K562 (cell line): ENCODE measurements at regions not wholly inside any gene's neighbourhood (a gene's known extent, or its start where the extent isn't known, plus 50 kb on each side); places are given as distances from the start of the nearest gene placed in this dataset.

Experiments used
- ATAC-seq: fragments of 200-7000 bp; cut with Tn5 transposase; 3 replicates; pipeline ENCODE4 v1.9.1; 2020; ENCODE audit warnings: moderate library complexity
- BruUV-seq: library from RNA; stranded (reverse); fragments of 400-500 nt; replicated peaks from 2 replicates; lab custom pipeline; 2021; lab: Mats Ljungman, UMichigan
- CTCF ChIA-PET: fragments of 300-600 bp; formaldehyde crosslinking; extraction: SDS; loops from one replicate; lab custom pipeline; 2021; ENCODE audit warnings: low intra/inter-chr PET ratio; lab: Yijun Ruan, JAX
- POLR2A ChIA-PET: fragments of 300-600, 350-650 bp; sonication (Branson Sonifier 250); formaldehyde crosslinking; extraction: SDS; loops from one replicate; lab custom pipeline; 2021; ENCODE audit warnings: antibody characterized with exemption, inconsistent platforms; lab: Yijun Ruan, JAX
- DNase-seq, 4 experiments: peaks; one replicate each; pipeline versions ENCODE4 v3.0.0 to v3.0.0-alpha.2; 2011 to 2018; ENCODE audit warnings: low spot score in 3 of 4, mixed read lengths in 3 of 4; ENCODE audit errors: extremely low read depth in 1 of 4
- FAIRE-seq: peaks from 2 replicates; lab custom pipeline; 2011; peaks lifted over from hg19 to GRCh38; lab: Jason Lieb, UNC
- H2AFZ ChIP-seq: 2 replicates; pipeline ENCODE4 v1.6.0; 2011; ENCODE audit warnings: low read depth, low read length, control low read depth, inconsistent platforms
- H3K27ac ChIP-seq: fragments of 200-600 bp; 3 replicates; pipeline ENCODE4 v1.8.0; 2011; ENCODE audit warnings: low read depth, mild to moderate bottlenecking, control low read depth, inconsistent platforms, low read length, moderate library complexity, mixed read lengths; ENCODE audit errors: extremely low read depth
- H3K27me3 ChIP-seq, 2 experiments: fragments of 300-600 bp in 1 of 2; 2 replicates in 1 of 2; 3 replicates in 1 of 2; pipeline versions ENCODE4 v1.6.0 to v1.8.0; 2011; ENCODE audit warnings: inconsistent platforms in 2 of 2, low read length in 2 of 2, mild to moderate bottlenecking in 1 of 2, mixed read lengths in 1 of 2, moderate library complexity in 1 of 2; ENCODE audit not compliant: control insufficient read depth in 2 of 2, insufficient read depth in 2 of 2
- H3K36me3 ChIP-seq: fragments of 300-600 bp; 3 replicates; pipeline ENCODE4 v1.8.0; 2011; ENCODE audit warnings: mild to moderate bottlenecking, low read length, inconsistent platforms; ENCODE audit not compliant: control insufficient read depth, insufficient read depth
- H3K4me1 ChIP-seq, 2 experiments: fragments of 200-600 bp in 1 of 2; replicated peaks in 1 of 2; 2 replicates in 1 of 2; 3 replicates in 1 of 2; pipeline versions ENCODE4 v1.5.1 to v1.8.0; 2011; ENCODE audit warnings: inconsistent platforms in 2 of 2, low read length in 2 of 2, mild to moderate bottlenecking in 1 of 2, mixed read lengths in 1 of 2, moderate library complexity in 1 of 2; ENCODE audit not compliant: control insufficient read depth in 2 of 2, insufficient read depth in 2 of 2
- H3K4me2 ChIP-seq: 2 replicates; pipeline ENCODE4 v1.6.1; 2011; ENCODE audit warnings: low read length, control low read depth, inconsistent platforms, mixed read lengths; ENCODE audit not compliant: insufficient read depth
- H3K4me3 ChIP-seq: fragments of 200-600 bp; sonication (generic), shearing (Covaris generic); 2 replicates; pipeline ENCODE4 v1.5.1; 2016; ENCODE audit warnings: control low read depth, inconsistent platforms
- H3K79me2 ChIP-seq: fragments of 200-600 bp; 3 replicates; pipeline ENCODE4 v1.8.0; 2011; ENCODE audit warnings: low read length, inconsistent platforms; ENCODE audit not compliant: control insufficient read depth, insufficient read depth
- H3K9ac ChIP-seq, 2 experiments: 2 replicates each; pipeline versions ENCODE4 v1.6.0 to v1.6.1; 2011; ENCODE audit warnings: low read depth in 2 of 2, low read length in 2 of 2, control low read depth in 1 of 2, inconsistent platforms in 1 of 2, mild to moderate bottlenecking in 1 of 2, mixed read lengths in 1 of 2; ENCODE audit not compliant: insufficient read depth in 1 of 2
- H3K9me1 ChIP-seq: one replicate; pipeline ENCODE4 v1.6.0; 2011; ENCODE audit warnings: inconsistent platforms, mild to moderate bottlenecking, low read length, moderate library complexity; ENCODE audit not compliant: control insufficient read depth, insufficient read depth
- H3K9me3 ChIP-seq: replicated peaks from 2 replicates; pipeline ENCODE4 v1.5.1; 2011; ENCODE audit warnings: low read depth, low read length, inconsistent platforms; ENCODE audit not compliant: control insufficient read depth, insufficient read depth
- H4K20me1 ChIP-seq: replicated peaks from 2 replicates; pipeline ENCODE4 v1.6.1; 2011; ENCODE audit warnings: low read length, inconsistent platforms, mixed read lengths; ENCODE audit not compliant: control insufficient read depth, insufficient read depth
- ATF1 ChIP-seq, 2 experiments: fragments of 450-650 bp in 1 of 2; IDR thresholded peaks; 2 replicates each; pipeline ENCODE4 v1.6.1; 2016; ENCODE audit warnings: missing compliant biosample characterization in 1 of 2, missing genetic modification characterization in 1 of 2
- EP300 ChIP-seq: IDR thresholded peaks from 2 replicates; pipeline ENCODE4 v1.6.1; 2012; ENCODE audit warnings: low read length, improper control_type of control experiment
- NFE2 ChIP-seq: IDR thresholded peaks from 2 replicates; pipeline ENCODE4 v1.6.1; 2014; ENCODE audit warnings: antibody characterized with exemption, low read depth
- NR1H2 ChIP-seq: sonication (generic); formaldehyde crosslinking; IDR thresholded peaks from 2 replicates; pipeline ENCODE4 v1.4.0; 2020; ENCODE audit warnings: mild to moderate bottlenecking, missing genetic modification reagents
- NR2F6 ChIP-seq: fragments of 450-650 bp; formaldehyde crosslinking; IDR thresholded peaks from 2 replicates; pipeline ENCODE4 v1.4.0; 2020; ENCODE audit warnings: mild to moderate bottlenecking
- RB1 ChIP-seq: fragments of 450-650 bp; IDR thresholded peaks from 2 replicates; pipeline ENCODE4 v1.6.1; 2017; ENCODE audit warnings: low read depth, mild to moderate bottlenecking
- TFAM ChIP-seq: fragments of 250-450 bp; sonication (Bioruptor Pico); conservative IDR thresholded peaks from 2 replicates; pipeline ENCODE4 v1.5.0; 2021; ENCODE audit warnings: mild to moderate bottlenecking, moderate library complexity
- WGBS: fragments of 100-300 bp; shearing (Covaris generic); methylation state at CpG from one replicate; pipeline ENCODE4 v1.1.6; 2016; ENCODE audit warnings: low coverage, mixed read lengths; ENCODE audit not compliant: insufficient coverage; ENCODE audit errors: missing lambda C conversion rate; 5-methylcytosine and 5-hydroxymethylcytosine counted together
- in situ Hi-C: fragments of 300-500 bp; cut with MboI; formaldehyde crosslinking; loops from 4 replicates; pipeline ENCODE4 v1.15.0; 2018; ENCODE audit warnings: inconsistent platforms, mixed read lengths
- intact Hi-C: fragments of 100-400 bp; cut with micrococcal nuclease; formaldehyde crosslinking; loops from 2 replicates; pipeline ENCODE4 v1.14.2; 2022
- TF ChIP-seq, protein P1 (sequence below): fragments of 250-450 bp; sonication (Bioruptor Pico); IDR thresholded peaks from 2 replicates; pipeline ENCODE4 v1.5.0; 2021
- TF ChIP-seq, protein P2 (sequence below): sonication (generic); formaldehyde crosslinking; IDR thresholded peaks from 2 replicates; pipeline ENCODE4 v1.8.0; 2022; ENCODE audit warnings: mild to moderate bottlenecking, missing genetic modification reagents
- TF ChIP-seq, protein P3 (sequence below): fragments of 450-650 bp; IDR thresholded peaks from 2 replicates; pipeline ENCODE4 v1.6.1; 2016; ENCODE audit warnings: low read depth
- TF ChIP-seq, protein P4 (sequence below): sonication (generic); formaldehyde crosslinking; IDR thresholded peaks from 2 replicates; pipeline ENCODE4 v1.8.0; 2022; ENCODE audit warnings: mild to moderate bottlenecking, low read depth, missing genetic modification reagents

DNA sequence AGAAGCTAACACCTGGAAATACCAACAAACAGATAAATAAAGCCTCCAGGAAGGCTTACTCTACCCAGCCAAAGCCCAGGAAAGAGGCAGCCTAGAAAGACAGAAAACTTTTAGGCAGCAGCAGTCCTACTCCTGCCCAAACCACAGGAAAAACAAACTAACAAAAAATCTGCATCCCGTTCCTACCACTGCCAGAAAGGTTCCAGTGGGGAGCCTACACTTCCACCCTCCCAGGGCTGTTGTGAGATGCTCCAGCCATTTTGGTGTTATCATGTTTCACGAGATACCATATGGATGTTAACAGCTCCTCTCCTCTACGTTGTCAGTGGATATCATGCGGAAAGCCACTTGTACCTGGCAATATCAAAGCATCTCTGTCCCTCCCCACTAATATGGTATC is 135.9 kb upstream of the ADRA1D start (continued):
- TF ChIP-seq, protein P1, sequence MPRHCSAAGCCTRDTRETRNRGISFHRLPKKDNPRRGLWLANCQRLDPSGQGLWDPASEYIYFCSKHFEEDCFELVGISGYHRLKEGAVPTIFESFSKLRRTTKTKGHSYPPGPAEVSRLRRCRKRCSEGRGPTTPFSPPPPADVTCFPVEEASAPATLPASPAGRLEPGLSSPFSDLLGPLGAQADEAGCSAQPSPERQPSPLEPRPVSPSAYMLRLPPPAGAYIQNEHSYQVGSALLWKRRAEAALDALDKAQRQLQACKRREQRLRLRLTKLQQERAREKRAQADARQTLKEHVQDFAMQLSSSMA = no peak
- no peak for TF ChIP-seq NR2F6

DNA sequence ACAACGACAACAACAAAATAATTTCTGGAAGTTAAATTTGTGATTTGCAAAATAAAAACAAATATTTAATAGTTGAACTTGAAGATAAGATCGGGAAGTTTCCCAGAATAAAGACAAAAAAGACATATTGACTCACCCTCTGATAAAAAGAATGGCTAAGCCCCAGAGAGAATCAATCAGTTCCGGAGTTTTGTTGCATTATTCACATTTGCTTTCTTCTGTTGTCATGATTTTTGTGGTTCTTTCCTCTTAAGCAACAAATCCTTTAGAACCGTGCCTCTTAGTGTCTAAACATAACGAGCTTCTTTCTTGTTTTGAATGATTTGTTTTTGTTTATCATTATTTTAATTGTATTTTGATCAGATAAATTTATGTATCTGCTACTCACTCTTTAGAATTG is 134.9 kb upstream of the ADRA1D start:
- no TSS peak for BruUV-seq
- H2AFZ ChIP-seq = no peak overlapping the region
- H3K9me3 ChIP-seq = no peaks in the 10 kb centered on the region
- H3K9me1 ChIP-seq = no peaks in the 10 kb centered on the region
- POLR2A ChIA-PET = no interaction called here
- DNase-seq = no peak
- H3K4me3 ChIP-seq = no peak overlapping the region
- no peak overlapping the region for H3K9ac ChIP-seq
- in situ Hi-C loops = no loop called here
- no peaks in the 10 kb centered on the region for H3K79me2 ChIP-seq
- 0% methylated on average over 5 of the region's 5 CpGs for WGBS
- no peak for ATAC-seq
- no peaks in the 10 kb centered on the region for H4K20me1 ChIP-seq
- no peaks in the 10 kb centered on the region for H3K4me1 ChIP-seq
- H3K36me3 ChIP-seq = no peaks in the 10 kb centered on the region
- CTCF ChIA-PET = no interaction called here
- H3K27ac ChIP-seq = no peak overlapping the region
- peaks cover 0 to 4% of the 10 kb centered on the region in 2 experiments; a peak in 1 of 5 replicates for H3K27me3 ChIP-seq
- intact Hi-C loops = no loop called here
- FAIRE-seq = no peak
- H3K4me2 ChIP-seq = no peak overlapping the region
- TF ChIP-seq, protein P2, sequence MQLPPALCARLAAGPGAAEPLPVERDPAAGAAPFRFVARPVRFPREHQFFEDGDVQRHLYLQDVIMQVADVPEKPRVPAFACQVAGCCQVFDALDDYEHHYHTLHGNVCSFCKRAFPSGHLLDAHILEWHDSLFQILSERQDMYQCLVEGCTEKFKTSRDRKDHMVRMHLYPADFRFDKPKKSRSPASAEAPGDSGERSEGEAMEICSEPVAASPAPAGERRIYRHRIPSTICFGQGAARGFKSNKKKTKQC (CRISPR knock-in tag) = no peak
- TF ChIP-seq, protein P3, sequence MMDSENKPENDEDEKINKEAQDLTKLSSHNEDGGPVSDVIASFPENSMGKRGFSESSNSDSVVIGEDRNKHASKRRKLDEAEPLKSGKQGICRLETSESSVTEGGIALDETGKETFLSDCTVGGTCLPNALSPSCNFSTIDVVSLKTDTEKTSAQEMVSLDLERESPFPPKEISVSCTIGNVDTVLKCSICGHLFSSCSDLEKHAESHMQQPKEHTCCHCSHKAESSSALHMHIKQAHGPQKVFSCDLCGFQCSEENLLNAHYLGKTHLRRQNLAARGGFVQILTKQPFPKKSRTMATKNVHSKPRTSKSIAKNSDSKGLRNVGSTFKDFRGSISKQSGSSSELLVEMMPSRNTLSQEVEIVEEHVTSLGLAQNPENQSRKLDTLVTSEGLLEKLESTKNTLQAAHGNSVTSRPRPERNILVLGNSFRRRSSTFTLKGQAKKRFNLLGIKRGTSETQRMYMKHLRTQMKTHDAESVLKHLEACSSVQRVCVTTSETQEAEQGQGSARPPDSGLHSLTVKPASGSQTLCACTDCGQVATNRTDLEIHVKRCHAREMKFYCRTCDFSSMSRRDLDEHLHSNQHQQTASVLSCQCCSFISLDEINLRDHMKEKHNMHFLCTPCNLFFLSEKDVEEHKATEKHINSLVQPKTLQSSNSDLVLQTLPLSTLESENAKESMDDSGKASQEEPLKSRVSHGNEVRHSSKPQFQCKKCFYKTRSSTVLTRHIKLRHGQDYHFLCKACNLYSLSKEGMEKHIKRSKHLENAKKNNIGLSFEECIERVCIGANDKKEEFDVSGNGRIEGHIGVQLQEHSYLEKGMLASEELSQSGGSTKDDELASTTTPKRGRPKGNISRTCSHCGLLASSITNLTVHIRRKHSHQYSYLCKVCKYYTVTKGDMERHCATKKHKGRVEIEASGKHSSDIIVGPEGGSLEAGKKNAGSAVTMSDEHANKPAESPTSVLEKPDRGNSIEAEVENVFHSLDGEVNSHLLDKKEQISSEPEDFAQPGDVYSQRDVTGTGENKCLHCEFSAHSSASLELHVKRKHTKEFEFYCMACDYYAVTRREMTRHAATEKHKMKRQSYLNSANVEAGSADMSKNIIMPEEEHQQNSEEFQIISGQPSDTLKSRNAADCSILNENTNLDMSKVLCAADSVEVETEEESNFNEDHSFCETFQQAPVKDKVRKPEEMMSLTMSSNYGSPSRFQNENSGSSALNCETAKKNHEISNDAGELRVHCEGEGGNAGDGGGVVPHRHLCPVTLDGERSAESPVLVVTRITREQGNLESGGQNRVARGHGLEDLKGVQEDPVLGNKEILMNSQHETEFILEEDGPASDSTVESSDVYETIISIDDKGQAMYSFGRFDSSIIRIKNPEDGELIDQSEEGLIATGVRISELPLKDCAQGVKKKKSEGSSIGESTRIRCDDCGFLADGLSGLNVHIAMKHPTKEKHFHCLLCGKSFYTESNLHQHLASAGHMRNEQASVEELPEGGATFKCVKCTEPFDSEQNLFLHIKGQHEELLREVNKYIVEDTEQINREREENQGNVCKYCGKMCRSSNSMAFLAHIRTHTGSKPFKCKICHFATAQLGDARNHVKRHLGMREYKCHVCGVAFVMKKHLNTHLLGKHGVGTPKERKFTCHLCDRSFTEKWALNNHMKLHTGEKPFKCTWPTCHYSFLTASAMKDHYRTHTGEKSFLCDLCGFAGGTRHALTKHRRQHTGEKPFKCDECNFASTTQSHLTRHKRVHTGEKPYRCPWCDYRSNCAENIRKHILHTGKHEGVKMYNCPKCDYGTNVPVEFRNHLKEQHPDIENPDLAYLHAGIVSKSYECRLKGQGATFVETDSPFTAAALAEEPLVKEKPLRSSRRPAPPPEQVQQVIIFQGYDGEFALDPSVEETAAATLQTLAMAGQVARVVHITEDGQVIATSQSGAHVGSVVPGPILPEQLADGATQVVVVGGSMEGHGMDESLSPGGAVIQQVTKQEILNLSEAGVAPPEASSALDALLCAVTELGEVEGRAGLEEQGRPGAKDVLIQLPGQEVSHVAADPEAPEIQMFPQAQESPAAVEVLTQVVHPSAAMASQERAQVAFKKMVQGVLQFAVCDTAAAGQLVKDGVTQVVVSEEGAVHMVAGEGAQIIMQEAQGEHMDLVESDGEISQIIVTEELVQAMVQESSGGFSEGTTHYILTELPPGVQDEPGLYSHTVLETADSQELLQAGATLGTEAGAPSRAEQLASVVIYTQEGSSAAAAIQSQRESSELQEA = no peak
- TF ChIP-seq ATF1 (CRISPR knock-in tag; IDR thresholded peaks at IDR 0.05) = no peak
- TF ChIP-seq ATF1 (tag; IDR thresholded peaks at IDR 0.05) = no peak
- TF ChIP-seq TFAM (CRISPR knock-in tag) = no peak
- TF ChIP-seq RB1 = no peak
- TF ChIP-seq EP300 = no peak
- TF ChIP-seq, protein P4, sequence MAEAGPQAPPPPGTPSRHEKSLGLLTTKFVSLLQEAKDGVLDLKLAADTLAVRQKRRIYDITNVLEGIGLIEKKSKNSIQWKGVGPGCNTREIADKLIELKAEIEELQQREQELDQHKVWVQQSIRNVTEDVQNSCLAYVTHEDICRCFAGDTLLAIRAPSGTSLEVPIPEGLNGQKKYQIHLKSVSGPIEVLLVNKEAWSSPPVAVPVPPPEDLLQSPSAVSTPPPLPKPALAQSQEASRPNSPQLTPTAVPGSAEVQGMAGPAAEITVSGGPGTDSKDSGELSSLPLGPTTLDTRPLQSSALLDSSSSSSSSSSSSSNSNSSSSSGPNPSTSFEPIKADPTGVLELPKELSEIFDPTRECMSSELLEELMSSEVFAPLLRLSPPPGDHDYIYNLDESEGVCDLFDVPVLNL (CRISPR knock-in tag) = no peak
- TF ChIP-seq NR1H2 = no peak
- no peak for TF ChIP-seq NFE2
